ENCODE measurements at regions not wholly inside any gene's neighbourhood (a gene's known extent, or its start where the extent isn't known, plus 50 kb on each side); places are given as distances from the start of the nearest gene placed in this dataset.

DNA sequence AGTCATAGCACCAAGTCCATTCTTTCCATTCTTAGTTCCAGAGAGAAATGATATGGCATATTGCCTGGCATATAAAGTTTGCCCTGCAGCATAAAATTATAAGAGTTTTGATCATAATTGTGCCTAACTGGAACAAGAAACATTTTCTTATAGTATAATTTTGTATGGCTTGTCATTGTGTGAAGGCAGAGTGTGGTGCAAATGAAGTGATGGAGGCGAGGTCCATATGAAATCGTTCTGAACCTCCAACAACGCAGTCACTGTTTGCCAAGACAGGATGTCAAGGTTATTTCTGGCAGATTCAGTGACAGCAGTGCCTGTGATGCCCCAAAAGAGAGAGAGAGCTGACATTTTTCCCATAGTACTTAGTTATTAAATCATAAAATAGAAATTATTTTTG is 584.0 kb downstream of the ADGRL2 start:
- H2AK9ac ChIP-seq (replicated peaks; ENCODE audit: low read depth, low read length, poor library complexity) = no peak overlapping the region
- in situ Hi-C loops (cut with MboI; ENCODE audit: low sequenced_read_pairs) = no loop called here
- H3K27ac ChIP-seq (ENCODE audit: insufficient read depth, low read length) = no peak overlapping the region
- intact Hi-C loops (cut with micrococcal nuclease) = no loop called here
- H3K4me3 ChIP-seq (ENCODE audit: insufficient read depth, low read depth, low read length) = no peak overlapping the region
- no peaks in the 10 kb centered on the region for H3K36me3 ChIP-seq (ENCODE audit: control insufficient read depth, insufficient read depth, low read length)
- H3K4ac ChIP-seq (ENCODE audit: low read depth, low read length) = no peak overlapping the region
- no peak for ATAC-seq (ENCODE audit: low read depth)
- no peak overlapping the region for H4K91ac ChIP-seq (ENCODE audit: insufficient read depth, low read depth, low read length)
- no peak overlapping the region for H4K5ac ChIP-seq (ENCODE audit: low read depth, low read length)
- H2AK5ac ChIP-seq (ENCODE audit: low read depth, low read length) = no peak overlapping the region
- no peak for DNase-seq
- H3K9me3 ChIP-seq (ENCODE audit: control insufficient read depth, insufficient read depth, low read length) = peaks cover 3% of the 10 kb centered on the region
- no peak overlapping the region for H2BK5ac ChIP-seq (ENCODE audit: low read depth, low read length, poor library complexity, severe bottlenecking)
- no peak overlapping the region for H4K8ac ChIP-seq (ENCODE audit: low read depth in 2 of 2, low read length in 2 of 2)
- H2BK20ac ChIP-seq (ENCODE audit: low read depth, low read length) = no peak overlapping the region
- WGBS, 2 experiments (ENCODE audit: extremely low coverage in 2 of 2, insufficient read length in 1 of 2) = no CpG with 5 or more reads among the region's 3 CpGs
- no peak overlapping the region for H3K56ac ChIP-seq (ENCODE audit: extremely low read depth, insufficient read depth, low read length)
- dilution Hi-C loops (cut with HindIII; ENCODE audit: low sequenced_read_pairs, unreplicated experiment) = no loop called here
- no peaks in the 10 kb centered on the region for H3K79me1 ChIP-seq (ENCODE audit: low read depth in 1 of 2, low read length in 2 of 2)
- no peak overlapping the region for H3K9ac ChIP-seq (ENCODE audit: low read depth, low read length)
- H3K4me1 ChIP-seq (ENCODE audit: control insufficient read depth, insufficient read depth, low read length) = no peaks in the 10 kb centered on the region
- H2BK120ac ChIP-seq (ENCODE audit: low read depth, low read length) = no peak overlapping the region
- H4K20me1 ChIP-seq (ENCODE audit: insufficient read depth, low read length) = no peaks in the 10 kb centered on the region
- H3K27me3 ChIP-seq (ENCODE audit: control insufficient read depth, insufficient read depth, low read length) = no peaks in the 10 kb centered on the region
- no peak overlapping the region for H3K18ac ChIP-seq (ENCODE audit: low read depth, low read length)
- no peak overlapping the region for H2AFZ ChIP-seq (replicated peaks; ENCODE audit: low read length, poor library complexity)
- H3K9me1 ChIP-seq (ENCODE audit: insufficient read depth, low read length) = no peaks in the 10 kb centered on the region
- ChIA-PET CTCF (no interaction called here), POLR2A (ENCODE audit: unreplicated experiment) (no interaction called here)
- no peak overlapping the region for H2BK15ac ChIP-seq (ENCODE audit: low read depth, low read length)
- TF ChIP-seq MAZ (IDR thresholded peaks at IDR 0.05; ENCODE audit: borderline replicate concordance, low read depth, low read length) (no peak), POLR2A (IDR thresholded peaks at IDR 0.05; ENCODE audit: low read depth, low read length) (no peak), NFE2L2 (IDR thresholded peaks at IDR 0.05; ENCODE audit: low read depth, low read length) (no peak), RFX5 (IDR thresholded peaks at IDR 0.05; ENCODE audit: low read depth, low read length) (no peak), ELK1 (IDR thresholded peaks at IDR 0.05; ENCODE audit: borderline replicate concordance, low read depth, low read length) (no peak), USF2 (IDR thresholded peaks at IDR 0.05; ENCODE audit: low read depth, low read length) (no peak), CHD1 (IDR thresholded peaks at IDR 0.05; ENCODE audit: low read depth, low read length) (no peak)
- TF ChIP-seq, protein P1, sequence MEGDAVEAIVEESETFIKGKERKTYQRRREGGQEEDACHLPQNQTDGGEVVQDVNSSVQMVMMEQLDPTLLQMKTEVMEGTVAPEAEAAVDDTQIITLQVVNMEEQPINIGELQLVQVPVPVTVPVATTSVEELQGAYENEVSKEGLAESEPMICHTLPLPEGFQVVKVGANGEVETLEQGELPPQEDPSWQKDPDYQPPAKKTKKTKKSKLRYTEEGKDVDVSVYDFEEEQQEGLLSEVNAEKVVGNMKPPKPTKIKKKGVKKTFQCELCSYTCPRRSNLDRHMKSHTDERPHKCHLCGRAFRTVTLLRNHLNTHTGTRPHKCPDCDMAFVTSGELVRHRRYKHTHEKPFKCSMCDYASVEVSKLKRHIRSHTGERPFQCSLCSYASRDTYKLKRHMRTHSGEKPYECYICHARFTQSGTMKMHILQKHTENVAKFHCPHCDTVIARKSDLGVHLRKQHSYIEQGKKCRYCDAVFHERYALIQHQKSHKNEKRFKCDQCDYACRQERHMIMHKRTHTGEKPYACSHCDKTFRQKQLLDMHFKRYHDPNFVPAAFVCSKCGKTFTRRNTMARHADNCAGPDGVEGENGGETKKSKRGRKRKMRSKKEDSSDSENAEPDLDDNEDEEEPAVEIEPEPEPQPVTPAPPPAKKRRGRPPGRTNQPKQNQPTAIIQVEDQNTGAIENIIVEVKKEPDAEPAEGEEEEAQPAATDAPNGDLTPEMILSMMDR (conservative IDR thresholded peaks at IDR 0.05; ENCODE audit: low read depth, low read length) = no peak
- H3K23ac ChIP-seq (ENCODE audit: low read depth, low read length) = no peak overlapping the region
- H3K14ac ChIP-seq (replicated peaks; ENCODE audit: low read depth, low read length) = no peak overlapping the region
- BruUV-seq (replicated peaks) = no TSS peak
- H3K4me2 ChIP-seq (ENCODE audit: low read depth, low read length) = no peak overlapping the region
